NB4 (cell line): ENCODE measurements at regions not wholly inside any gene's neighbourhood (a gene's known extent, or its start where the extent isn't known, plus 50 kb on each side); places are given as distances from the start of the nearest gene placed in this dataset.
"Not testable (repeated sequence)": the region's sequence is repeated elsewhere in the genome, so short reads cannot be mapped to it uniquely, and the experiment has no call there.

Experiments used
- DNase-seq: peaks from one replicate; pipeline ENCODE4 v3.0.0; 2010; ENCODE audit warnings: low read depth
- H3K4me3 ChIP-seq: one replicate; pipeline ENCODE4 v1.5.1; 2011; ENCODE audit warnings: mild to moderate bottlenecking, low read depth, low read length, moderate library complexity
- MYC ChIP-seq: IDR thresholded peaks from 2 replicates; pipeline ENCODE4 v1.6.1; 2011; ENCODE audit warnings: low read depth, low read length
- POLR2A ChIP-seq: IDR thresholded peaks from 2 replicates; pipeline ENCODE4 v1.6.1; 2011; ENCODE audit warnings: mild to moderate bottlenecking; ENCODE audit not compliant: insufficient read length; ENCODE audit errors: extremely low read depth
- TF ChIP-seq, protein P1 (sequence below): IDR thresholded peaks from one replicate; pipeline ENCODE4 v1.5.1; 2012; ENCODE audit warnings: low read depth, low read length
- TF ChIP-seq, protein P2 (sequence below): IDR thresholded peaks from 2 replicates; pipeline ENCODE4 v1.6.1; 2011; ENCODE audit warnings: low read depth, low read length

DNA sequence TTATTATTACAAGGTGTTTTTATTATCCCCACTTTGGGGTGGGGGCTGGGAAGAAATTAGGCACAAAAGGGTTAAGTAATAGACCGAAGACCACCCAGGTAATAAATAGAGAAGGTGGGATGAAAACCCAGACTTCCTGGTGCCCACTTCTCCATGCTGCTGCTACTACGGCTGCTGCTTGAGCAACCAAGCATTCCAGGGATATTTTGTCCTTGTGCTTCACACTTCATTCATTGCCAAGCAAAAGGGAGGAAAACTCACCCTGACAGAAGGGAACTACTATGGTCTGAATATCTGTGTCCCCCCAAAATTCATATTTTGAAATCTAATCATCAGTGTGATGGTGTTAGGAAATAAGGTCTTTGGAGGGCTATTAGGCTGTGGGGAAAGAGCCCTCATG, 470.9 kb upstream of the API5 start:
- no peak overlapping the region for H3K4me3 ChIP-seq
- TF ChIP-seq, protein P1, sequence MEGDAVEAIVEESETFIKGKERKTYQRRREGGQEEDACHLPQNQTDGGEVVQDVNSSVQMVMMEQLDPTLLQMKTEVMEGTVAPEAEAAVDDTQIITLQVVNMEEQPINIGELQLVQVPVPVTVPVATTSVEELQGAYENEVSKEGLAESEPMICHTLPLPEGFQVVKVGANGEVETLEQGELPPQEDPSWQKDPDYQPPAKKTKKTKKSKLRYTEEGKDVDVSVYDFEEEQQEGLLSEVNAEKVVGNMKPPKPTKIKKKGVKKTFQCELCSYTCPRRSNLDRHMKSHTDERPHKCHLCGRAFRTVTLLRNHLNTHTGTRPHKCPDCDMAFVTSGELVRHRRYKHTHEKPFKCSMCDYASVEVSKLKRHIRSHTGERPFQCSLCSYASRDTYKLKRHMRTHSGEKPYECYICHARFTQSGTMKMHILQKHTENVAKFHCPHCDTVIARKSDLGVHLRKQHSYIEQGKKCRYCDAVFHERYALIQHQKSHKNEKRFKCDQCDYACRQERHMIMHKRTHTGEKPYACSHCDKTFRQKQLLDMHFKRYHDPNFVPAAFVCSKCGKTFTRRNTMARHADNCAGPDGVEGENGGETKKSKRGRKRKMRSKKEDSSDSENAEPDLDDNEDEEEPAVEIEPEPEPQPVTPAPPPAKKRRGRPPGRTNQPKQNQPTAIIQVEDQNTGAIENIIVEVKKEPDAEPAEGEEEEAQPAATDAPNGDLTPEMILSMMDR: no peak
- TF ChIP-seq, protein P2, sequence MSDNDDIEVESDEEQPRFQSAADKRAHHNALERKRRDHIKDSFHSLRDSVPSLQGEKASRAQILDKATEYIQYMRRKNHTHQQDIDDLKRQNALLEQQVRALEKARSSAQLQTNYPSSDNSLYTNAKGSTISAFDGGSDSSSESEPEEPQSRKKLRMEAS: no peak
- TF ChIP-seq POLR2A (no peak), MYC (no peak)
- DNase-seq: no peak

DNA sequence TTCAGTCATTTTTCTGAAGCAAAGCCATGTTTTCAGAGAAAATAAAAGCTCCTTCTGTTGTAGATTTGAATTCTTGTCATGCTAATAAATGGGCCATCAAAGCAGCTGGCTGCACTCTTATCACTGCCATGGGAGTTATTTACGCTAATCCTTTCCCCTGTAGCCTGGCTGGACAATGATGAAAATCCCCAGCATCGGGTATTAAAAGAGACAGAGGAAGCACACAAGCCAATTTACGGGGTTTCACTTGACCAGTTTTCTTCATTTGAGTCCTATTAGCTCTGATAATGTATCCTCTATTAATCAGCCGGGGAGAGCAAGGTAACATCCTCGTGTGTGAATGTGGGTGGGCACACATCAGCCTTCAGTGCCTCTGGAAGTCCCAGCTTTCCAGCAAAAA, 470.2 kb upstream of the API5 start:
- TF ChIP-seq, protein P1: no peak
- TF ChIP-seq, protein P2: no peak
- TF ChIP-seq POLR2A: no peak
- TF ChIP-seq MYC: no peak
- DNase-seq: no peak
- H3K4me3 ChIP-seq: no peak overlapping the region

DNA sequence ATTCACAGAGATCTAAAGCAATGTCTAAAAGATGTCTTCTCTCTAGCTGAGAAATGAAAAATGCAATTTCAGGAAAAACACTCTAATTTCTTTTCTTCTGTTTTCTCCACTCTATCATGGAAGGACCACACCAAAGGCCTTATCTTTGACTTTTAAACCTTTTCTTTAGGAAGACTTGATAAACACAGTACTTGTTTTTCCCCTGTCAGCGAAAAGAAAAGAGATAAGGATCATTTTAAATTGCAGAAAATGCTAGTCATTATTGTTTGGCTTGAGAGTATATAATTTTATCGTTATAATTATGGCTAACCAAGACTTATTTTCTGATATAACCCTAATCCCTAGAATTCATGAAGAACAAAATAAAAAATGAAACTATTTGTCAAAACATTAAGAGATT, 462.4 kb upstream of the API5 start:
- H3K4me3 ChIP-seq: no peak overlapping the region
- TF ChIP-seq POLR2A: no peak
- TF ChIP-seq, protein P1: no peak
- TF ChIP-seq, protein P2: no peak
- DNase-seq: no peak

DNA sequence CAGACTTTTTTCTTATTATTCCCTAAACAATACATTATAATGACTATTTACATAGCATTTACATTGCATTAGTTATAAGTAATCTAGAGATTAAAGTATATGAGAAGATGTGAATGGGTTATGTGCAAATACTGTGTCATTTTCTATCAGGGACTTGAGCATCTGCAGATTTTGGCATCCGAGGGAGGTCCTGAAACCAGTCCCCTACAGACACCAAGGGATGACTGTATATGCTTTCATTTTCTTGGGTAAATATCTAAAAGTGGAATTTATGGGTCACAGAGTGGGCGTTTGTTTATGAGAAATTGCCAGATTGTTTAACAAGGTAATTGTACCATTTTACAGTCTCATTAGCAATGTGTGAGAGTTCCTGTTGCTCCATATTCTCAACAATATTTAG, 454.5 kb upstream of the API5 start:
- TF ChIP-seq POLR2A (no peak), MYC (no peak)
- TF ChIP-seq, protein P1: no peak
- TF ChIP-seq, protein P2: no peak
- no peak for DNase-seq
- no peak overlapping the region for H3K4me3 ChIP-seq

DNA sequence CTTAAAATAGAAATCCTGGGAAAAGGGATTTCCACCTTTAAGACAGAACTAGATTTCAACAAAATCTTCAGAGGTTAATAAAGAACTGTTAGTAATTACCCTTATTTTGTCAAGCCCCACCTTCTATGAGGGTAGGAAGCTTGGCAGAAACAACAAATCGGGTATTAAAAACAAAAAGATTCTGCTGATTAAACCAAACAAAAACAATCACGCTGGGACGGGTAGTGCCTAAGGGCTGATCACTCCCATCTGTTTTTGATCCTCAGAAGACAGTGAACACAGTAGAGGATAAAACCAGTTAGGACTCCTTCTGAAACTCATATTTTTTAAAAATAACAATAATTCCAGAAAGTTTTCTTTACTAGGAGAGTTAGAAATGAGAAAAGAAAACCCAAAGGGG, 441.3 kb upstream of the API5 start:
- no peak overlapping the region for H3K4me3 ChIP-seq
- no peak for DNase-seq
- no peak for TF ChIP-seq MYC
- TF ChIP-seq, protein P2: no peak
- TF ChIP-seq, protein P1: no peak
- no peak for TF ChIP-seq POLR2A

- not testable (repeated sequence) for DNase-seq, H3K4me3 ChIP-seq
These were observed 437.9 kb upstream of the API5 start for GRCh38 chr11:42873800-42874405.

GRCh38 chr11:42881335-42881734, 430.5 kb upstream of the API5 start:
- not testable (repeated sequence) for DNase-seq, H3K4me3 ChIP-seq
